ENCODE measurements at regions not wholly inside any gene's neighbourhood (a gene's known extent, or its start where the extent isn't known, plus 50 kb on each side); places are given as distances from the start of the nearest gene placed in this dataset.
"Not testable (repeated sequence)": the region's sequence is repeated elsewhere in the genome, so short reads cannot be mapped to it uniquely, and the experiment has no call there.

DNA sequence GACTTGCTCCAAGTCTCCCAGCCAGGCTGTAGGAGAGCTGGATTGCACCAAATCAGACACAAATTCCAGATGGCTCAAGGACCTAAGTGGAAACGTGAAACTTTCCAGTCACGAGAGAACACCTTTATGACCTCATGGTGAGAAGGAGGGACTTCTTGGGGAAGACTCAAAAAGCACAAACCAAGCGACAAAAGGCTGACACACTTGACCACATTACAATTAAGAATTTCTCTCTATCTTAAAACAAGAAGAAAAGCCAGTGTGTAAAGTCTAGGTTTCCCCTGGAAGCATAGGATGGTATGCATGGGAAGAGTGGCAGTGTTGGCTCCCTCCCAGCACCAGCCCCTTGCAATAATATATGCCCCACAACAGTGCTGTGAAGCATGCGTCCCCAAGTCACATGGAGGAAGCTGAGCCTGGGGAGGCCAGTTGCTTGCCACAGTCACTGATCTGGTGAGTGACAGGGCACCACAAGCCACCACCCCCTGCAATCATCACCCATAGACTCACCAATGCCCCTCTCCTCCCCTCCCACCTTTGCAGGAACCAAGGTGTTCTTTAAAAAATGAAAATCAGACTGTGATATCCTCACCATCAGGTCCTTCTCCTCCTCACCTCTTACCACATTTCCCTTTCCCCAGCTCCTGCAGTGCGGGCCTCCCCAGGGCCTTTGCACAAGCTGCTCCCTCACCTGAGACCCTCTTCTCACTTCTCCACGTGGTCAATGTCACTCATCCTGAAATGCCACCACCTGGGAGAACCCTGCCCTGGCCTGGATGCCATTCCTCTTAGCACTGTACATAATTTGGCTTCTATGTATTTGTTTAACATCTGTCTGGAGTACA, 188.7 kb downstream of the BCL2L11 start:
- H3K14ac ChIP-seq (replicated peaks; ENCODE audit: low read depth, low read length); DNase-seq; H3K27me3 ChIP-seq (ENCODE audit: control insufficient read depth, insufficient read depth, low read length); H3K4ac ChIP-seq (ENCODE audit: low read depth, low read length); H3K4me1 ChIP-seq (ENCODE audit: control insufficient read depth, insufficient read depth, low read length); H3K4me3 ChIP-seq (ENCODE audit: insufficient read depth, low read depth, low read length); H4K91ac ChIP-seq (ENCODE audit: insufficient read depth, low read depth, low read length); H2AK5ac ChIP-seq (ENCODE audit: low read depth, low read length); H2AK9ac ChIP-seq (replicated peaks; ENCODE audit: low read depth, low read length, poor library complexity); H3K9me3 ChIP-seq (ENCODE audit: control insufficient read depth, insufficient read depth, low read length); H3K4me2 ChIP-seq (ENCODE audit: low read depth, low read length); H4K20me1 ChIP-seq (ENCODE audit: insufficient read depth, low read length); dilution Hi-C loops (cut with HindIII; ENCODE audit: low sequenced_read_pairs, unreplicated experiment); POLR2A ChIA-PET (ENCODE audit: unreplicated experiment); H4K5ac ChIP-seq (ENCODE audit: low read depth, low read length); H3K56ac ChIP-seq (ENCODE audit: extremely low read depth, insufficient read depth, low read length); H4K8ac ChIP-seq (ENCODE audit: low read depth in 2 of 2, low read length in 2 of 2); ATAC-seq (ENCODE audit: low read depth); H3K18ac ChIP-seq (ENCODE audit: low read depth, low read length); H3K36me3 ChIP-seq (ENCODE audit: control insufficient read depth, insufficient read depth, low read length); H2BK15ac ChIP-seq (ENCODE audit: low read depth, low read length); H2AFZ ChIP-seq (replicated peaks; ENCODE audit: low read length, poor library complexity); H3K9ac ChIP-seq (ENCODE audit: low read depth, low read length); intact Hi-C loops (cut with micrococcal nuclease); in situ Hi-C loops (cut with MboI; ENCODE audit: low sequenced_read_pairs); H3K9me1 ChIP-seq (ENCODE audit: insufficient read depth, low read length); CTCF ChIA-PET; H3K27ac ChIP-seq (ENCODE audit: insufficient read depth, low read length); H3K23ac ChIP-seq (ENCODE audit: low read depth, low read length); H2BK20ac ChIP-seq (ENCODE audit: low read depth, low read length); H2BK5ac ChIP-seq (ENCODE audit: low read depth, low read length, poor library complexity, severe bottlenecking); H2BK120ac ChIP-seq (ENCODE audit: low read depth, low read length); BruUV-seq (replicated peaks): not testable (repeated sequence)
- H3K79me1 ChIP-seq (ENCODE audit: low read depth in 1 of 2, low read length in 2 of 2), result peaks cover 0 to 16% of the 10 kb centered on the region in 2 experiments; a peak in 2 of 4 replicates
- WGBS, 2 experiments (ENCODE audit: extremely low coverage in 2 of 2, insufficient read length in 1 of 2), result no CpG with 5 or more reads among the region's 6 CpGs

DNA sequence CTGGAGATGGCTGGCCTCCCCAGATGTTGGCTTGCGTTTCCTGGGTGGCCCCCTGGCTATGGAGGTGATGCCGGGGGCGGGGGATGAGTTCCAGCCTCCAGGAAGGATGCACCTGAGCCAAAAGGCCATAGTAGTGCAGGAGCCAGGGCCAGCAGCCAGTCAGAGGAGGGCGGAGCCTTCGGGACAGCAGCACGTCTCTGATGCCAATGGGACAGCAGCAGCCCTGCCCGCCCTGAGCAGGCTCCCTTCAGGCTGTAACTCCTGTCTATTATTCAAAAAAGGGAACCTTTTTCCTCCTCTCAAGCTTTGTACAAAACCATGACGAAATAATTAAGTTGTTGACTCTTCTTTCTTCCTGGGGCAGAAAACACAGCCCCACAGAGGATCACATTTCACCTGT, 189.7 kb downstream of the BCL2L11 start:
- H2BK15ac ChIP-seq (ENCODE audit: low read depth, low read length); H3K27me3 ChIP-seq (ENCODE audit: control insufficient read depth, insufficient read depth, low read length); H2AFZ ChIP-seq (replicated peaks; ENCODE audit: low read length, poor library complexity); H3K9me3 ChIP-seq (ENCODE audit: control insufficient read depth, insufficient read depth, low read length); BruUV-seq (replicated peaks); H3K14ac ChIP-seq (replicated peaks; ENCODE audit: low read depth, low read length); H4K91ac ChIP-seq (ENCODE audit: insufficient read depth, low read depth, low read length); intact Hi-C loops (cut with micrococcal nuclease); H2AK5ac ChIP-seq (ENCODE audit: low read depth, low read length); dilution Hi-C loops (cut with HindIII; ENCODE audit: low sequenced_read_pairs, unreplicated experiment); H3K27ac ChIP-seq (ENCODE audit: insufficient read depth, low read length); H2AK9ac ChIP-seq (replicated peaks; ENCODE audit: low read depth, low read length, poor library complexity); H3K9ac ChIP-seq (ENCODE audit: low read depth, low read length); H4K8ac ChIP-seq (ENCODE audit: low read depth in 2 of 2, low read length in 2 of 2); H3K4ac ChIP-seq (ENCODE audit: low read depth, low read length); H2BK5ac ChIP-seq (ENCODE audit: low read depth, low read length, poor library complexity, severe bottlenecking); H4K5ac ChIP-seq (ENCODE audit: low read depth, low read length); H3K36me3 ChIP-seq (ENCODE audit: control insufficient read depth, insufficient read depth, low read length); H2BK20ac ChIP-seq (ENCODE audit: low read depth, low read length); H3K56ac ChIP-seq (ENCODE audit: extremely low read depth, insufficient read depth, low read length); ATAC-seq (ENCODE audit: low read depth); H3K4me3 ChIP-seq (ENCODE audit: insufficient read depth, low read depth, low read length); H2BK120ac ChIP-seq (ENCODE audit: low read depth, low read length); H3K4me1 ChIP-seq (ENCODE audit: control insufficient read depth, insufficient read depth, low read length); POLR2A ChIA-PET (ENCODE audit: unreplicated experiment); in situ Hi-C loops (cut with MboI; ENCODE audit: low sequenced_read_pairs); H4K20me1 ChIP-seq (ENCODE audit: insufficient read depth, low read length); H3K9me1 ChIP-seq (ENCODE audit: insufficient read depth, low read length); CTCF ChIA-PET; H3K23ac ChIP-seq (ENCODE audit: low read depth, low read length); H3K4me2 ChIP-seq (ENCODE audit: low read depth, low read length); DNase-seq; H3K18ac ChIP-seq (ENCODE audit: low read depth, low read length): not testable (repeated sequence)
- no CpG with 5 or more reads among the region's 8 CpGs for WGBS, 2 experiments (ENCODE audit: extremely low coverage in 2 of 2, insufficient read length in 1 of 2)
- H3K79me1 ChIP-seq (ENCODE audit: low read depth in 1 of 2, low read length in 2 of 2), result peaks cover 0 to 16% of the 10 kb centered on the region in 2 experiments; a peak in 2 of 4 replicates
